ENCODE measurements at regions not wholly inside any gene's neighbourhood (a gene's known extent, or its start where the extent isn't known, plus 50 kb on each side); places are given as distances from the start of the nearest gene placed in this dataset.

GRCh38 chr14:35992816-35993683 is 166.9 kb downstream of the BRMS1L start:
- in situ Hi-C loops (cut with MboI), result no loop called here
- DNase-seq, result no peak
- no peaks in the 10 kb centered on the region for H3K4me1 ChIP-seq (ENCODE audit: insufficient read depth)
- TF ChIP-seq EZH2 (IDR thresholded peaks at IDR 0.05; ENCODE audit: insufficient read depth, poor library complexity, severe bottlenecking), result no peak
- no peak for TF ChIP-seq EZH2phosphoT487 (IDR thresholded peaks at IDR 0.05; ENCODE audit: insufficient read depth, low read depth)
- H3K4me2 ChIP-seq (ENCODE audit: unreplicated experiment), result no peak overlapping the region
- no peaks in the 10 kb centered on the region for H3F3A ChIP-seq (ENCODE audit: insufficient read depth)
- no peak overlapping the region for H3K27ac ChIP-seq
- no peaks in the 10 kb centered on the region for H3K36me3 ChIP-seq (ENCODE audit: low read depth)
- 49 to 51% methylated on average over 5 of the region's 5 CpGs for WGBS, 2 experiments (ENCODE audit: low coverage in 1 of 2, low lambda C conversion rate in 2 of 2, missing lambda C conversion rate in 2 of 2)
- no peak overlapping the region for H3K9ac ChIP-seq
- no peak overlapping the region for H2AFZ ChIP-seq
- H3K27me3 ChIP-seq (replicated peaks; ENCODE audit: insufficient read depth), result peaks cover 12% of the 10 kb centered on the region
- no peak overlapping the region for H3K4me3 ChIP-seq
- H3K9me3 ChIP-seq (ENCODE audit: low read depth), result no peaks in the 10 kb centered on the region
- H4K20me1 ChIP-seq (ENCODE audit: insufficient read depth), result no peaks in the 10 kb centered on the region
- no peaks in the 10 kb centered on the region for H3K79me2 ChIP-seq (ENCODE audit: insufficient read depth)
- no peaks in the 10 kb centered on the region for H3K9me2 ChIP-seq (ENCODE audit: insufficient read depth)

GRCh38 chr14:35991356-35991755 is 165.2 kb downstream of the BRMS1L start:
- no peaks in the 10 kb centered on the region for H3K9me2 ChIP-seq (ENCODE audit: insufficient read depth)
- no peaks in the 10 kb centered on the region for H3K79me2 ChIP-seq (ENCODE audit: insufficient read depth)
- no peak overlapping the region for H3K4me2 ChIP-seq (ENCODE audit: unreplicated experiment)
- H3K9ac ChIP-seq, result no peak overlapping the region
- no peaks in the 10 kb centered on the region for H3K4me1 ChIP-seq (ENCODE audit: insufficient read depth)
- DNase-seq, result no peak
- no peak for TF ChIP-seq EZH2 (IDR thresholded peaks at IDR 0.05; ENCODE audit: insufficient read depth, poor library complexity, severe bottlenecking)
- TF ChIP-seq EZH2phosphoT487 (IDR thresholded peaks at IDR 0.05; ENCODE audit: insufficient read depth, low read depth), result no peak
- no peaks in the 10 kb centered on the region for H3K36me3 ChIP-seq (ENCODE audit: low read depth)
- in situ Hi-C loops (cut with MboI), result no loop called here
- no peaks in the 10 kb centered on the region for H3F3A ChIP-seq (ENCODE audit: insufficient read depth)
- H3K27me3 ChIP-seq (replicated peaks; ENCODE audit: insufficient read depth), result peaks cover 3% of the 10 kb centered on the region
- no peaks in the 10 kb centered on the region for H4K20me1 ChIP-seq (ENCODE audit: insufficient read depth)
- H3K9me3 ChIP-seq (ENCODE audit: low read depth), result no peaks in the 10 kb centered on the region
- no peak overlapping the region for H3K4me3 ChIP-seq
- no peak overlapping the region for H2AFZ ChIP-seq
- H3K27ac ChIP-seq, result no peak overlapping the region

GRCh38 chr14:35989736-35990135 is 163.6 kb downstream of the BRMS1L start:
- Histone ChIP-seq H3K4me2 (ENCODE audit: unreplicated experiment) (no peak overlapping the region), H3K4me3 (no peak overlapping the region), H3K36me3 (ENCODE audit: low read depth) (no peaks in the 10 kb centered on the region), H3K9me2 (ENCODE audit: insufficient read depth) (no peaks in the 10 kb centered on the region), H3K27ac (no peak overlapping the region), H3F3A (ENCODE audit: insufficient read depth) (no peaks in the 10 kb centered on the region), H3K27me3 (replicated peaks; ENCODE audit: insufficient read depth) (no peaks in the 10 kb centered on the region; the same call in 1 of the 2 replicates), H3K9ac (no peak overlapping the region), H2AFZ (no peak overlapping the region), H3K79me2 (ENCODE audit: insufficient read depth) (no peaks in the 10 kb centered on the region), H4K20me1 (ENCODE audit: insufficient read depth) (no peaks in the 10 kb centered on the region), H3K4me1 (ENCODE audit: insufficient read depth) (no peaks in the 10 kb centered on the region), H3K9me3 (ENCODE audit: low read depth) (no peaks in the 10 kb centered on the region)
- 68 to 72% methylated on average over 4 of the region's 4 CpGs for WGBS, 2 experiments (ENCODE audit: low coverage in 1 of 2, low lambda C conversion rate in 2 of 2, missing lambda C conversion rate in 2 of 2)
- DNase-seq, result no peak
- in situ Hi-C loops (cut with MboI), result no loop called here
- no peak for TF ChIP-seq EZH2 (IDR thresholded peaks at IDR 0.05; ENCODE audit: insufficient read depth, poor library complexity, severe bottlenecking)
- no peak for TF ChIP-seq EZH2phosphoT487 (IDR thresholded peaks at IDR 0.05; ENCODE audit: insufficient read depth, low read depth)

GRCh38 chr14:35988972-35989690 is 163.0 kb downstream of the BRMS1L start:
- no peaks in the 10 kb centered on the region for H3K9me3 ChIP-seq (ENCODE audit: low read depth)
- no peak for DNase-seq
- no peak overlapping the region for H3K9ac ChIP-seq
- H3F3A ChIP-seq (ENCODE audit: insufficient read depth), result no peaks in the 10 kb centered on the region
- no peak overlapping the region for H3K4me2 ChIP-seq (ENCODE audit: unreplicated experiment)
- H3K36me3 ChIP-seq (ENCODE audit: low read depth), result no peaks in the 10 kb centered on the region
- H3K27ac ChIP-seq, result no peak overlapping the region
- no peaks in the 10 kb centered on the region for H3K4me1 ChIP-seq (ENCODE audit: insufficient read depth)
- TF ChIP-seq EZH2 (IDR thresholded peaks at IDR 0.05; ENCODE audit: insufficient read depth, poor library complexity, severe bottlenecking), result no peak
- TF ChIP-seq EZH2phosphoT487 (IDR thresholded peaks at IDR 0.05; ENCODE audit: insufficient read depth, low read depth), result no peak
- no peaks in the 10 kb centered on the region; the same call in 1 of the 2 replicates for H3K27me3 ChIP-seq (replicated peaks; ENCODE audit: insufficient read depth)
- H3K9me2 ChIP-seq (ENCODE audit: insufficient read depth), result no peaks in the 10 kb centered on the region
- H3K4me3 ChIP-seq, result no peak overlapping the region
- 46 to 56% methylated on average over 12 of the region's 12 CpGs for WGBS, 2 experiments (ENCODE audit: low coverage in 1 of 2, low lambda C conversion rate in 2 of 2, missing lambda C conversion rate in 2 of 2)
- no peaks in the 10 kb centered on the region for H4K20me1 ChIP-seq (ENCODE audit: insufficient read depth)
- in situ Hi-C loops (cut with MboI), result no loop called here
- H3K79me2 ChIP-seq (ENCODE audit: insufficient read depth), result no peaks in the 10 kb centered on the region
- no peak overlapping the region for H2AFZ ChIP-seq

Data from GM23248 (cell line).